K562 (cell line): ENCODE measurements at regions not wholly inside any gene's neighbourhood (a gene's known extent, or its start where the extent isn't known, plus 50 kb on each side); places are given as distances from the start of the nearest gene placed in this dataset.

ENCODE experiments used
- ATAC-seq: fragments of 200-7000 bp; cut with Tn5 transposase; 3 replicates; pipeline ENCODE4 v1.9.1; 2020; ENCODE audit warnings: moderate library complexity
- BruUV-seq: library from RNA; stranded (reverse); fragments of 400-500 nt; replicated peaks from 2 replicates; lab custom pipeline; 2021; lab: Mats Ljungman, UMichigan
- CTCF ChIA-PET: fragments of 300-600 bp; formaldehyde crosslinking; extraction: SDS; loops from one replicate; lab custom pipeline; 2021; ENCODE audit warnings: low intra/inter-chr PET ratio; lab: Yijun Ruan, JAX
- POLR2A ChIA-PET: fragments of 300-600, 350-650 bp; sonication (Branson Sonifier 250); formaldehyde crosslinking; extraction: SDS; loops from one replicate; lab custom pipeline; 2021; ENCODE audit warnings: antibody characterized with exemption, inconsistent platforms; lab: Yijun Ruan, JAX
- DNase-seq, 4 experiments: peaks; one replicate each; pipeline versions ENCODE4 v3.0.0 to v3.0.0-alpha.2; 2011 to 2018; ENCODE audit warnings: low spot score in 3 of 4, mixed read lengths in 3 of 4; ENCODE audit errors: extremely low read depth in 1 of 4
- FAIRE-seq: peaks from 2 replicates; lab custom pipeline; 2011; peaks lifted over from hg19 to GRCh38; lab: Jason Lieb, UNC
- H2AFZ ChIP-seq: 2 replicates; pipeline ENCODE4 v1.6.0; 2011; ENCODE audit warnings: low read depth, low read length, control low read depth, inconsistent platforms
- H3K27ac ChIP-seq: fragments of 200-600 bp; 3 replicates; pipeline ENCODE4 v1.8.0; 2011; ENCODE audit warnings: low read depth, mild to moderate bottlenecking, control low read depth, inconsistent platforms, low read length, moderate library complexity, mixed read lengths; ENCODE audit errors: extremely low read depth
- H3K27me3 ChIP-seq, 2 experiments: fragments of 300-600 bp in 1 of 2; 2 replicates in 1 of 2; 3 replicates in 1 of 2; pipeline versions ENCODE4 v1.6.0 to v1.8.0; 2011; ENCODE audit warnings: inconsistent platforms in 2 of 2, low read length in 2 of 2, mild to moderate bottlenecking in 1 of 2, mixed read lengths in 1 of 2, moderate library complexity in 1 of 2; ENCODE audit not compliant: control insufficient read depth in 2 of 2, insufficient read depth in 2 of 2
- H3K36me3 ChIP-seq: fragments of 300-600 bp; 3 replicates; pipeline ENCODE4 v1.8.0; 2011; ENCODE audit warnings: mild to moderate bottlenecking, low read length, inconsistent platforms; ENCODE audit not compliant: control insufficient read depth, insufficient read depth
- H3K4me1 ChIP-seq, 2 experiments: fragments of 200-600 bp in 1 of 2; replicated peaks in 1 of 2; 2 replicates in 1 of 2; 3 replicates in 1 of 2; pipeline versions ENCODE4 v1.5.1 to v1.8.0; 2011; ENCODE audit warnings: inconsistent platforms in 2 of 2, low read length in 2 of 2, mild to moderate bottlenecking in 1 of 2, mixed read lengths in 1 of 2, moderate library complexity in 1 of 2; ENCODE audit not compliant: control insufficient read depth in 2 of 2, insufficient read depth in 2 of 2
- H3K4me2 ChIP-seq: 2 replicates; pipeline ENCODE4 v1.6.1; 2011; ENCODE audit warnings: low read length, control low read depth, inconsistent platforms, mixed read lengths; ENCODE audit not compliant: insufficient read depth
- H3K4me3 ChIP-seq: fragments of 200-600 bp; sonication (generic), shearing (Covaris generic); 2 replicates; pipeline ENCODE4 v1.5.1; 2016; ENCODE audit warnings: control low read depth, inconsistent platforms
- H3K79me2 ChIP-seq: fragments of 200-600 bp; 3 replicates; pipeline ENCODE4 v1.8.0; 2011; ENCODE audit warnings: low read length, inconsistent platforms; ENCODE audit not compliant: control insufficient read depth, insufficient read depth
- H3K9ac ChIP-seq, 2 experiments: 2 replicates each; pipeline versions ENCODE4 v1.6.0 to v1.6.1; 2011; ENCODE audit warnings: low read depth in 2 of 2, low read length in 2 of 2, control low read depth in 1 of 2, inconsistent platforms in 1 of 2, mild to moderate bottlenecking in 1 of 2, mixed read lengths in 1 of 2; ENCODE audit not compliant: insufficient read depth in 1 of 2
- H3K9me1 ChIP-seq: one replicate; pipeline ENCODE4 v1.6.0; 2011; ENCODE audit warnings: inconsistent platforms, mild to moderate bottlenecking, low read length, moderate library complexity; ENCODE audit not compliant: control insufficient read depth, insufficient read depth
- H3K9me3 ChIP-seq: replicated peaks from 2 replicates; pipeline ENCODE4 v1.5.1; 2011; ENCODE audit warnings: low read depth, low read length, inconsistent platforms; ENCODE audit not compliant: control insufficient read depth, insufficient read depth
- H4K20me1 ChIP-seq: replicated peaks from 2 replicates; pipeline ENCODE4 v1.6.1; 2011; ENCODE audit warnings: low read length, inconsistent platforms, mixed read lengths; ENCODE audit not compliant: control insufficient read depth, insufficient read depth
- CTBP1 ChIP-seq: fragments of 450-650 bp; IDR thresholded peaks from 2 replicates; pipeline ENCODE4 v1.6.1; 2016; ENCODE audit warnings: borderline replicate concordance
- FIP1L1 ChIP-seq: fragments of 200-400 bp; formaldehyde crosslinking; IDR thresholded peaks from 2 replicates; pipeline ENCODE4 v1.6.1; 2018; ENCODE audit warnings: mild to moderate bottlenecking, low read depth, low read length; ENCODE audit not compliant: poor library complexity, severe bottlenecking
- HNRNPK ChIP-seq: fragments of 200-400 bp; formaldehyde crosslinking; IDR thresholded peaks from one replicate; pipeline ENCODE4 v1.6.1; 2018; ENCODE audit warnings: mild to moderate bottlenecking, low read depth, low read length; ENCODE audit not compliant: poor library complexity, severe bottlenecking
- SMARCB1 ChIP-seq: IDR thresholded peaks from 2 replicates; pipeline ENCODE4 v1.6.1; 2011; ENCODE audit warnings: improper control_type of control experiment, low read depth; ENCODE audit not compliant: insufficient read length
- SMC3 ChIP-seq: conservative IDR thresholded peaks from 2 replicates; pipeline ENCODE4 v1.6.1; 2011; ENCODE audit warnings: low read depth, low read length, improper control_type of control experiment; ENCODE audit not compliant: insufficient read depth
- TARDBP ChIP-seq: fragments of 450-650 bp; IDR thresholded peaks from 2 replicates; pipeline ENCODE4 v1.6.1; 2016
- ZNF347 ChIP-seq: fragments of 450-650 bp; formaldehyde crosslinking; IDR thresholded peaks from 2 replicates; pipeline ENCODE4 v1.4.0; 2020; ENCODE audit warnings: low read depth, mild to moderate bottlenecking, moderate library complexity
- ZNF592 ChIP-seq: fragments of 450-650 bp; IDR thresholded peaks from 2 replicates; pipeline ENCODE4 v1.6.1; 2017; ENCODE audit warnings: antibody characterized with exemption, mild to moderate bottlenecking
- WGBS: fragments of 100-300 bp; shearing (Covaris generic); methylation state at CpG from one replicate; pipeline ENCODE4 v1.1.6; 2016; ENCODE audit warnings: low coverage, mixed read lengths; ENCODE audit not compliant: insufficient coverage; ENCODE audit errors: missing lambda C conversion rate; 5-methylcytosine and 5-hydroxymethylcytosine counted together
- in situ Hi-C: fragments of 300-500 bp; cut with MboI; formaldehyde crosslinking; loops from 4 replicates; pipeline ENCODE4 v1.15.0; 2018; ENCODE audit warnings: inconsistent platforms, mixed read lengths
- intact Hi-C: fragments of 100-400 bp; cut with micrococcal nuclease; formaldehyde crosslinking; loops from 2 replicates; pipeline ENCODE4 v1.14.2; 2022

- CTCF ChIA-PET, result no interaction called here
- FAIRE-seq, result no peak
- BruUV-seq, result no TSS peak
Measured at GRCh38 chr20:5416086-5416485, 99.3 kb upstream of the PROKR2 start.

More at GRCh38 chr20:5416086-5416485, 99.3 kb upstream of the PROKR2 start:
- DNase-seq (no peak), ATAC-seq (no peak)
- Histone ChIP-seq H3K27me3 (no peaks in the 10 kb centered on the region), H3K9ac (no peak overlapping the region), H3K4me1 (no peaks in the 10 kb centered on the region), H2AFZ (no peak overlapping the region), H3K9me3 (no peaks in the 10 kb centered on the region), H3K36me3 (no peaks in the 10 kb centered on the region), H3K9me1 (no peaks in the 10 kb centered on the region), H4K20me1 (no peaks in the 10 kb centered on the region), H3K4me3 (no peak overlapping the region), H3K4me2 (no peak overlapping the region), H3K27ac (no peak overlapping the region), H3K79me2 (no peaks in the 10 kb centered on the region)
- intact Hi-C loops, result no loop called here
- WGBS, result 0% methylated on average over 5 of the region's 5 CpGs
- in situ Hi-C loops, result no loop called here
- no peak for TF ChIP-seq SMARCB1
- TF ChIP-seq ZNF347 (CRISPR knock-in tag), result no peak
- TF ChIP-seq CTBP1, result no peak
- TF ChIP-seq ZNF592, result no peak
- TF ChIP-seq SMC3, result no peak
- TF ChIP-seq TARDBP, result no peak
- TF ChIP-seq FIP1L1, result no peak
- TF ChIP-seq HNRNPK, result no peak
- POLR2A ChIA-PET, result no interaction called here
